B cell (primary cell): ENCODE measurements at regions not wholly inside any gene's neighbourhood (a gene's known extent, or its start where the extent isn't known, plus 50 kb on each side); places are given as distances from the start of the nearest gene placed in this dataset.

Experiments used
- CTCF ChIP-seq: fragments of 200-600 bp; IDR thresholded peaks from one replicate; pipeline ENCODE4 v1.8.0; 2022; ENCODE audit warnings: antibody characterized with exemption, mild to moderate bottlenecking
- EZH2 ChIP-seq: IDR thresholded peaks from 2 replicates; pipeline ENCODE4 v1.6.1; 2012; ENCODE audit warnings: borderline replicate concordance, low read depth, mild to moderate bottlenecking, moderate library complexity, low read length; ENCODE audit not compliant: insufficient read depth, poor library complexity, severe bottlenecking

GRCh38 chr16:85398688-85399582, 214.2 kb upstream of the GSE1 start:
- no peak for TF ChIP-seq CTCF
- TF ChIP-seq EZH2: no peak
